GM13977 (cell line): ENCODE measurements at regions not wholly inside any gene's neighbourhood (a gene's known extent, or its start where the extent isn't known, plus 50 kb on each side); places are given as distances from the start of the nearest gene placed in this dataset.

Experiments
- DNase-seq: peaks from one replicate; pipeline ENCODE4 v3.0.0; 2012; ENCODE audit warnings: low spot score
- in situ Hi-C: fragments of 300-500 bp; cut with MboI; formaldehyde crosslinking; loops from one replicate; pipeline ENCODE4 v1.12.0; 2022; ENCODE audit warnings: low sequenced_read_pairs, low pct_unique_long_range_greater_than_20kb, mixed read lengths, inconsistent platforms; ENCODE audit not compliant: unreplicated experiment
- TF ChIP-seq, protein P1 (sequence below): IDR thresholded peaks from 2 replicates; pipeline ENCODE4 v1.5.1; 2012; ENCODE audit warnings: mild to moderate bottlenecking, control low read depth; ENCODE audit not compliant: insufficient read depth; ENCODE audit errors: extremely low read depth, missing control alignments

DNA sequence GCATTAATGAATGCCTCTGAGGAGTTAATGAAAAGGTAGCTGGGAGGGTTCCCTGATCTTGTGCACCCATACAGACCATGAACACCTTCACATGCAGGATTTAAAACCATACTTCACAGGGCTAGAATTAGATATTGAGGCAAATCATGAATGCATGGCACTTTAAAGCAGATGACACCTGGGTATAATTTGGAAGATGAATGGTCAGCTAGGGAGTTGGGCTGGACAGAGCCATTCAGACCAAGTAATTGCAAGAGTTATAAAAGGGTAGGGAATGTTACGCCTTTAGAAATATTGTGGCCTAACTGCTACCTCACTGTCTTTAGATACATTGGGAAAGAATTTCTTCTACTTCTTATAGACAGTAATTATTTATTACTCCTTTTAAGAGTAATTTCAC lies 89.1 kb upstream of the ZNF827 start:
- in situ Hi-C loops = no loop called here
- TF ChIP-seq, protein P1, sequence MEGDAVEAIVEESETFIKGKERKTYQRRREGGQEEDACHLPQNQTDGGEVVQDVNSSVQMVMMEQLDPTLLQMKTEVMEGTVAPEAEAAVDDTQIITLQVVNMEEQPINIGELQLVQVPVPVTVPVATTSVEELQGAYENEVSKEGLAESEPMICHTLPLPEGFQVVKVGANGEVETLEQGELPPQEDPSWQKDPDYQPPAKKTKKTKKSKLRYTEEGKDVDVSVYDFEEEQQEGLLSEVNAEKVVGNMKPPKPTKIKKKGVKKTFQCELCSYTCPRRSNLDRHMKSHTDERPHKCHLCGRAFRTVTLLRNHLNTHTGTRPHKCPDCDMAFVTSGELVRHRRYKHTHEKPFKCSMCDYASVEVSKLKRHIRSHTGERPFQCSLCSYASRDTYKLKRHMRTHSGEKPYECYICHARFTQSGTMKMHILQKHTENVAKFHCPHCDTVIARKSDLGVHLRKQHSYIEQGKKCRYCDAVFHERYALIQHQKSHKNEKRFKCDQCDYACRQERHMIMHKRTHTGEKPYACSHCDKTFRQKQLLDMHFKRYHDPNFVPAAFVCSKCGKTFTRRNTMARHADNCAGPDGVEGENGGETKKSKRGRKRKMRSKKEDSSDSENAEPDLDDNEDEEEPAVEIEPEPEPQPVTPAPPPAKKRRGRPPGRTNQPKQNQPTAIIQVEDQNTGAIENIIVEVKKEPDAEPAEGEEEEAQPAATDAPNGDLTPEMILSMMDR = no peak
- DNase-seq = no peak

DNA sequence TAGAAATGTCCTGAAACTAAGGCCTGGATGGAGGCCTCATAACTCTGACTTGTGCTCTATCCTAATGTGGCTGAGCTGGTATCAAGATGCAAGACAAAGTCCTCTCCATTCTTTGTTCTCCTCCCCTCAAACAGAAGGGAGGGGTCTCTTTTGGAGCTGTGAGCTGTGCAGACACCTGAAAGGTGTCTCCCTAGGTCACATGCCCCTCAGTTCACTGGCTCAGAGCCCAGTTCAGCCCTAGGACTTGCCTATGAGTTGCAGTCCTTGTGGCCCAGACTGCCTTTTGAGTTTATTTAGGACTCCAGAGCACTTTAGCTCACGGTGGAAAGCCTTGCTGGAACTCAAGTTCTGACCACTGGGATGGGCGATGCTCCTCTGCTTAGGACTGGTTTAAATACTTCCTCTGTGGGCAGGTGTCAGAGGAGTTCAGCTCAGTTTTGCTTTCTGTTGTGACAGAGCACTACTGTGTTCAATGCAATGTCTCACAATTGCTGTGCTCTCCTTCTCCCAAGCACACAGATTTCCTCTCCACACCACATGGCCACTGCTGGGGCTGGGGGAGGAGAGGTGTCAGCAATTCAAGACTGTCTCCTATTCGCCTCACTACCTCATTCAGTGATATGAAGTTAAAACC lies 84.8 kb upstream of the ZNF827 start:
- DNase-seq = no peak
- TF ChIP-seq, protein P1 = no peak
- in situ Hi-C loops = no loop called here

DNA sequence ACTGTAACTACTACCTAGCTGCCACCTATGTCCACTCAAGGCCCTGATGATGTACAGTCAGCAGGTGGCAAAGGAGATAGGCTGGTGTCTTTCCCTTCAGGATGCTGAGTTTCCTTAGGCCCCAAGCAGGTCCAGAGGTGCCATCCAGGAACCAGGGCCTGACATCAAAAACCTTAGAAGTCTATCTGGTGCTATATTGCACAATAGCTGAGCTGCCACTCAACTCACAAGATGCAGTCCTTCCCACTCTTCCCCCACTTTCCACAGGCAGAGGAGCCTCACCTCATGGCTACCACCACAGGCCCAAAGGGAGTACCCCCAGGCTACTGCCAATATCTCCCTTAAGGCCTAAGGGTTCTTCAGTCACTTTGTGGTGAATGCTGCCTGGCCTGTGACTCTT lies 83.9 kb upstream of the ZNF827 start:
- in situ Hi-C loops = no loop called here
- TF ChIP-seq, protein P1 = no peak
- no peak for DNase-seq

DNA sequence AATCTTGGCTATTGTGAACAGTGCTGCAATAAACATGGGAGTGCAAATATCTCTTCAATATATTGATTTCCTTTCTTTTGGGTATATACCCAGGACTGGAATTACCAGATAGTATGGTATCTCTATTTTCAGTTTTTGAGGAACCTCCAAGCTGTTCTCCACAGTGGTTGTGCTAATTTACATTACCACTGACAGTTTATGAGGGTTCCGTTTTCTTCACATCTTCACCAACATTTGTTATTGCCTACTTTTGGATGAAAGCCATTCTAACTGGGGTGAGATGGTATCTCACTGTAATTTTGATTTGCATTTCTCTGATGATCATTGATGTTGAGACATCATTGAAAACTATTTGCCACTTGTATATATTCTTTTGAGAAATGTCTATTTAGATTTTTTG lies 79.6 kb upstream of the ZNF827 start:
- DNase-seq = no peak
- in situ Hi-C loops = no loop called here
- TF ChIP-seq, protein P1 = no peak

DNA sequence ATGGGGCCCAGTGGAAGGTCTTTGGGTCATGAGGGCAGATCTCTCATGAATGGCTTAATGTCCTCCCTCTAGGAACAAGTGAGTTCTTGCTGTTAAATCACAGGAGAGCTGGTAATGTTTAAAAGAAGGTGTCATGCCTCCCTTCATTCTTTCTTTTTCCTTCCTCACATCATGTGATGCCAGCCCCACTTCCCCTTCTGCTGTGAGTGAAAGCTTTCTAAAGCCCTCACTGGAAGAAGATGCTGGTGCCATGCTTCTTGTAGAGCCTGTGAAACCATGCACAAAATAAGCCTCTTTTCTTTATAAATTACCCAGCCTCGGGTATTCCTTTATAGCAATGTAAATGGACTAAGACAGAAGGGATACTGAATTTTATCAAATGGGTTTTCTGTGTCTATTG lies 66.1 kb upstream of the ZNF827 start:
- DNase-seq = no peak
- in situ Hi-C loops = no loop called here
- TF ChIP-seq, protein P1 = no peak

DNA sequence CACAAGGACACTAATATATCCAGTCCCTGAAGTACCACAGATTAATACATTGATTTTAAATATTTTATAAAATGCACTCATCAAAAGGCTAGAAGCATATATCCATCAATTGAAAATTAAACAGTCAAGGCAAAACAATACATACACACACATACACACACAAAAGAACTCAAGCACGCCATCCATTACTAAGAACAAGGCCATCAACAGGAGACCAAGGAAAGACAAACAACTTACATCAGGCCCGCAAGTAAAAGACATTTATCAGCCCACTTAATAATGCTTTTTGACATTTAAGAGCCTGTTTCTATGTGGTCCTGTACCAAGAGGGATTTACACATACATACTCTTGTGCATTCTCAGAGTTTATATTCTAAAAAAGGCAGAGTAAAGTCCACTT lies 50.0 kb upstream of the ZNF827 start:
- in situ Hi-C loops = no loop called here
- TF ChIP-seq, protein P1 = no peak
- no peak for DNase-seq
